ENCODE measurements at regions not wholly inside any gene's neighbourhood (a gene's known extent, or its start where the extent isn't known, plus 50 kb on each side); places are given as distances from the start of the nearest gene placed in this dataset.
"Not testable (repeated sequence)": the region's sequence is repeated elsewhere in the genome, so short reads cannot be mapped to it uniquely, and the experiment has no call there.

GRCh38 chr5:162801235-162801634, 636.2 kb upstream of the CCNG1 start:
- TF ChIP-seq CTCF (IDR thresholded peaks at IDR 0.05), result no peak
- no peak overlapping the region for H3K27ac Mint-ChIP-seq (ENCODE audit: unreplicated experiment)
- H3K4me1 Mint-ChIP-seq (ENCODE audit: low read depth), result no peaks in the 10 kb centered on the region
- peaks cover 7% of the 10 kb centered on the region for H3K9me3 Mint-ChIP-seq (ENCODE audit: low read depth)
- no peak overlapping the region for H3K4me3 Mint-ChIP-seq (ENCODE audit: unreplicated experiment)
- no peak for DNase-seq (ENCODE audit: low spot score)
- no peaks in the 10 kb centered on the region for H3K27me3 Mint-ChIP-seq (ENCODE audit: low read depth)
- H3K36me3 Mint-ChIP-seq (ENCODE audit: low read depth), result no peaks in the 10 kb centered on the region

GRCh38 chr5:162806195-162806594, 631.2 kb upstream of the CCNG1 start:
- no peaks in the 10 kb centered on the region for H3K36me3 Mint-ChIP-seq (ENCODE audit: low read depth)
- H3K27me3 Mint-ChIP-seq (ENCODE audit: low read depth), result peaks cover 5% of the 10 kb centered on the region
- H3K9me3 Mint-ChIP-seq (ENCODE audit: low read depth), result no peaks in the 10 kb centered on the region
- H3K4me3 Mint-ChIP-seq (ENCODE audit: unreplicated experiment), result no peak overlapping the region
- no peak for DNase-seq (ENCODE audit: low spot score)
- no peak overlapping the region for H3K27ac Mint-ChIP-seq (ENCODE audit: unreplicated experiment)
- no peaks in the 10 kb centered on the region for H3K4me1 Mint-ChIP-seq (ENCODE audit: low read depth)
- TF ChIP-seq CTCF (IDR thresholded peaks at IDR 0.05), result no peak

- Mint-ChIP-seq H3K4me3 (ENCODE audit: unreplicated experiment) (no peak overlapping the region), H3K4me1 (ENCODE audit: low read depth) (no peaks in the 10 kb centered on the region), H3K9me3 (ENCODE audit: low read depth) (no peaks in the 10 kb centered on the region), H3K27me3 (ENCODE audit: low read depth) (peaks cover 5% of the 10 kb centered on the region), H3K36me3 (ENCODE audit: low read depth) (no peaks in the 10 kb centered on the region), H3K27ac (ENCODE audit: unreplicated experiment) (no peak overlapping the region)
- no peak for TF ChIP-seq CTCF (IDR thresholded peaks at IDR 0.05)
- no peak for DNase-seq (ENCODE audit: low spot score)
These were observed 626.3 kb upstream of the CCNG1 start for GRCh38 chr5:162811071-162811470.

- no peak for TF ChIP-seq CTCF (IDR thresholded peaks at IDR 0.05)
- Mint-ChIP-seq H3K27ac (ENCODE audit: unreplicated experiment) (no peak overlapping the region), H3K27me3 (ENCODE audit: low read depth) (no peaks in the 10 kb centered on the region), H3K4me3 (ENCODE audit: unreplicated experiment) (no peak overlapping the region), H3K4me1 (ENCODE audit: low read depth) (no peaks in the 10 kb centered on the region), H3K9me3 (ENCODE audit: low read depth) (no peaks in the 10 kb centered on the region), H3K36me3 (ENCODE audit: low read depth) (no peaks in the 10 kb centered on the region)
- no peak for DNase-seq (ENCODE audit: low spot score)
These were observed 620.6 kb upstream of the CCNG1 start for GRCh38 chr5:162816816-162817215.

GRCh38 chr5:162817364-162817763, 620.0 kb upstream of the CCNG1 start:
- no peak for TF ChIP-seq CTCF (IDR thresholded peaks at IDR 0.05)
- no peaks in the 10 kb centered on the region for H3K27me3 Mint-ChIP-seq (ENCODE audit: low read depth)
- no peaks in the 10 kb centered on the region for H3K9me3 Mint-ChIP-seq (ENCODE audit: low read depth)
- H3K4me1 Mint-ChIP-seq (ENCODE audit: low read depth), result no peaks in the 10 kb centered on the region
- H3K36me3 Mint-ChIP-seq (ENCODE audit: low read depth), result no peaks in the 10 kb centered on the region
- no peak for DNase-seq (ENCODE audit: low spot score)
- no peak overlapping the region for H3K27ac Mint-ChIP-seq (ENCODE audit: unreplicated experiment)
- no peak overlapping the region for H3K4me3 Mint-ChIP-seq (ENCODE audit: unreplicated experiment)

- not testable (repeated sequence) for H3K27ac Mint-ChIP-seq (ENCODE audit: unreplicated experiment); DNase-seq (ENCODE audit: low spot score); H3K9me3 Mint-ChIP-seq (ENCODE audit: low read depth); H3K4me3 Mint-ChIP-seq (ENCODE audit: unreplicated experiment); H3K36me3 Mint-ChIP-seq (ENCODE audit: low read depth); H3K4me1 Mint-ChIP-seq (ENCODE audit: low read depth); H3K27me3 Mint-ChIP-seq (ENCODE audit: low read depth)
These were observed 615.7 kb upstream of the CCNG1 start for GRCh38 chr5:162821664-162822063.

All from chondrocyte (in vitro differentiated cells).